Sigmoid colon (tissue), 4 donors: ENCODE measurements at regions not wholly inside any gene's neighbourhood (a gene's known extent, or its start where the extent isn't known, plus 50 kb on each side); places are given as distances from the start of the nearest gene placed in this dataset.

ENCODE experiments used
- POLR2A ChIP-seq, 2 donors: fragments of 450-650 bp; IDR thresholded peaks; one replicate each; pipeline ENCODE4 v1.6.1; 2016; ENCODE audit warnings: antibody characterized with exemption in 2 of 2, mild to moderate bottlenecking in 2 of 2, moderate library complexity in 2 of 2
- POLR2AphosphoS5 ChIP-seq, 4 donors: sonication (generic); formaldehyde crosslinking; IDR thresholded peaks; one replicate each; pipeline ENCODE4 v1.6.1; 2017; ENCODE audit warnings: antibody characterized with exemption in 4 of 4
- TF ChIP-seq, protein P1 (sequence below), 4 experiments: fragments of 450-650 bp in 3 of 4; fragments of 200-600 bp in 1 of 4; IDR thresholded peaks; one replicate each; pipeline ENCODE4 v1.5.1; 2016 to 2019; ENCODE audit warnings: antibody characterized with exemption in 4 of 4, mild to moderate bottlenecking in 3 of 4, moderate library complexity in 2 of 4

- TF ChIP-seq, protein P1, sequence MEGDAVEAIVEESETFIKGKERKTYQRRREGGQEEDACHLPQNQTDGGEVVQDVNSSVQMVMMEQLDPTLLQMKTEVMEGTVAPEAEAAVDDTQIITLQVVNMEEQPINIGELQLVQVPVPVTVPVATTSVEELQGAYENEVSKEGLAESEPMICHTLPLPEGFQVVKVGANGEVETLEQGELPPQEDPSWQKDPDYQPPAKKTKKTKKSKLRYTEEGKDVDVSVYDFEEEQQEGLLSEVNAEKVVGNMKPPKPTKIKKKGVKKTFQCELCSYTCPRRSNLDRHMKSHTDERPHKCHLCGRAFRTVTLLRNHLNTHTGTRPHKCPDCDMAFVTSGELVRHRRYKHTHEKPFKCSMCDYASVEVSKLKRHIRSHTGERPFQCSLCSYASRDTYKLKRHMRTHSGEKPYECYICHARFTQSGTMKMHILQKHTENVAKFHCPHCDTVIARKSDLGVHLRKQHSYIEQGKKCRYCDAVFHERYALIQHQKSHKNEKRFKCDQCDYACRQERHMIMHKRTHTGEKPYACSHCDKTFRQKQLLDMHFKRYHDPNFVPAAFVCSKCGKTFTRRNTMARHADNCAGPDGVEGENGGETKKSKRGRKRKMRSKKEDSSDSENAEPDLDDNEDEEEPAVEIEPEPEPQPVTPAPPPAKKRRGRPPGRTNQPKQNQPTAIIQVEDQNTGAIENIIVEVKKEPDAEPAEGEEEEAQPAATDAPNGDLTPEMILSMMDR (IDR thresholded peaks at IDR 0.05): no peak
- no peak for TF ChIP-seq POLR2A (IDR thresholded peaks at IDR 0.05)
- TF ChIP-seq POLR2AphosphoS5 (IDR thresholded peaks at IDR 0.05): no peak
These were observed 55.7 kb upstream of the CLNK start for GRCh38 chr4:10740251-10740650.
